Vagina (tissue), 2 donors: ENCODE measurements at regions not wholly inside any gene's neighbourhood (a gene's known extent, or its start where the extent isn't known, plus 50 kb on each side); places are given as distances from the start of the nearest gene placed in this dataset.

ENCODE experiments used
- CTCF ChIP-seq, 3 experiments: fragments of 450-650 bp in 2 of 3; fragments of 200-600 bp in 1 of 3; sonication (generic) in 1 of 3; IDR thresholded peaks; one replicate each; pipeline ENCODE4 v1.5.1; 2017 to 2019; ENCODE audit warnings: antibody characterized with exemption in 3 of 3, mild to moderate bottlenecking in 2 of 3, moderate library complexity in 2 of 3
- POLR2A ChIP-seq, 2 donors: fragments of 450-650 bp; IDR thresholded peaks; one replicate each; pipeline ENCODE4 v1.6.1; 2017; ENCODE audit warnings: antibody characterized with exemption in 2 of 2, mild to moderate bottlenecking in 2 of 2, moderate library complexity in 2 of 2
- POLR2AphosphoS5 ChIP-seq, 2 donors: sonication (generic); formaldehyde crosslinking; IDR thresholded peaks; one replicate each; pipeline ENCODE4 v1.9.0; 2017; ENCODE audit warnings: antibody characterized with exemption in 2 of 2, mild to moderate bottlenecking in 2 of 2, low read depth in 1 of 2; ENCODE audit not compliant: insufficient read depth in 1 of 2

- TF ChIP-seq CTCF (IDR thresholded peaks at IDR 0.05) (no peak), POLR2AphosphoS5 (IDR thresholded peaks at IDR 0.05; ENCODE audit: insufficient read depth in 1 of 2, low read depth in 1 of 2) (no peak), POLR2A (IDR thresholded peaks at IDR 0.05) (no peak)
These were observed 1192.6 kb downstream of the BRD1 start for GRCh38 chr22:48635031-48635430.
